Suprapubic skin (tissue), 4 donors: ENCODE measurements at regions not wholly inside any gene's neighbourhood (a gene's known extent, or its start where the extent isn't known, plus 50 kb on each side); places are given as distances from the start of the nearest gene placed in this dataset.
"Not testable (repeated sequence)": the region's sequence is repeated elsewhere in the genome, so short reads cannot be mapped to it uniquely, and the experiment has no call there.

Experiments used
- CTCF ChIP-seq, 2 donors: fragments of 200-600 bp in 1 of 2; fragments of 450-650 bp in 1 of 2; sonication (generic) in 1 of 2; IDR thresholded peaks; one replicate each; pipeline ENCODE4 v1.5.1; 2016 to 2019; ENCODE audit warnings: antibody characterized with exemption in 2 of 2, mild to moderate bottlenecking in 1 of 2, moderate library complexity in 1 of 2
- EP300 ChIP-seq: sonication (generic); formaldehyde crosslinking; IDR thresholded peaks from one replicate; pipeline ENCODE4 v1.6.1; 2017; ENCODE audit warnings: antibody characterized with exemption
- POLR2A ChIP-seq, 2 donors: fragments of 450-650 bp; IDR thresholded peaks; one replicate each; pipeline ENCODE4 v1.6.1; 2017; ENCODE audit warnings: antibody characterized with exemption in 2 of 2, mild to moderate bottlenecking in 2 of 2, moderate library complexity in 2 of 2
- POLR2AphosphoS5 ChIP-seq, 3 donors: sonication (generic); formaldehyde crosslinking; IDR thresholded peaks; one replicate each; pipeline ENCODE4 v1.6.1; 2017; ENCODE audit warnings: antibody characterized with exemption in 3 of 3

GRCh38 chr17:31771328-31771727, 87.7 kb downstream of the COPRS start:
- TF ChIP-seq EP300; CTCF (IDR thresholded peaks at IDR 0.05); POLR2A (IDR thresholded peaks at IDR 0.05); POLR2AphosphoS5 (IDR thresholded peaks at IDR 0.05): not testable (repeated sequence)
